Suppressor macrophage treated with lipopolysaccharide for 4 hours (primary cell): ENCODE measurements at regions not wholly inside any gene's neighbourhood (a gene's known extent, or its start where the extent isn't known, plus 50 kb on each side); places are given as distances from the start of the nearest gene placed in this dataset.
A peak's percentile ranks its signal among the peaks of the same experiment; 100 is the strongest.

Source experiments
- DNase-seq: peaks from one replicate; pipeline ENCODE4 v3.0.0-alpha.2; 2020

DNA sequence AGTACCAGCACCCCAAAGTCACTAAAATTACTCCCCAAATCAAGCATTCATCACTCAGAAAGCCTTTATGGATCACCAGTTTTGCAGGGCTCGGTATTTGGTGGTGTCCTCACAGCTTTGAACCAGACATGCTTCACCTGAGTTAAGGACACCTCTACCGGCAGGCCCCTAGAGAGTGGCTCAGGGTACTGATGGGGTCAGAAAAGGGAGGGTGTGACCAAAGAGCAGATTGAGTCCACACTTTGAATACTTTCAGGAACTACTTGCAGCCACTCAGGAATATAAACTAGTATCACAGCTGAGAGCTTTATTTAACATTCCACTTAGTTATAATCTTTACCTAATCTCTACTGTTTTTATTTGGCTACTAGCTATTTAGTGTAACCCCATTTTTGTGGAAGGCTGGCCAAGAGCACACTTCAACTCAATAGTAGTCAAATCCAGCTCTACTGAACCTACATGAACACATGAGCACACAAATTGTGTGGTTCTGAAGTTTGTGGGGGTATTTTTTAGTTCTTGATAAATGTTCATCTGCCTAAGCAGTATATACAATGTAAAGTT, 109.6 kb upstream of the SPRY1 start:
- no peak for DNase-seq

GRCh38 chr4:123288309-123289025, 108.1 kb upstream of the SPRY1 start:
- DNase-seq: no peak

GRCh38 chr4:123291329-123291728, 105.3 kb upstream of the SPRY1 start:
- no peak for DNase-seq

- no peak for DNase-seq
Observed at GRCh38 chr4:123297836-123298235, 98.8 kb upstream of the SPRY1 start.

GRCh38 chr4:123298261-123298660, 98.3 kb upstream of the SPRY1 start:
- no peak for DNase-seq

- no peak for DNase-seq
Observed at GRCh38 chr4:123298801-123299200, 97.8 kb upstream of the SPRY1 start.

GRCh38 chr4:123299212-123299691, 97.3 kb upstream of the SPRY1 start:
- DNase-seq: peak; percentile 29

DNA sequence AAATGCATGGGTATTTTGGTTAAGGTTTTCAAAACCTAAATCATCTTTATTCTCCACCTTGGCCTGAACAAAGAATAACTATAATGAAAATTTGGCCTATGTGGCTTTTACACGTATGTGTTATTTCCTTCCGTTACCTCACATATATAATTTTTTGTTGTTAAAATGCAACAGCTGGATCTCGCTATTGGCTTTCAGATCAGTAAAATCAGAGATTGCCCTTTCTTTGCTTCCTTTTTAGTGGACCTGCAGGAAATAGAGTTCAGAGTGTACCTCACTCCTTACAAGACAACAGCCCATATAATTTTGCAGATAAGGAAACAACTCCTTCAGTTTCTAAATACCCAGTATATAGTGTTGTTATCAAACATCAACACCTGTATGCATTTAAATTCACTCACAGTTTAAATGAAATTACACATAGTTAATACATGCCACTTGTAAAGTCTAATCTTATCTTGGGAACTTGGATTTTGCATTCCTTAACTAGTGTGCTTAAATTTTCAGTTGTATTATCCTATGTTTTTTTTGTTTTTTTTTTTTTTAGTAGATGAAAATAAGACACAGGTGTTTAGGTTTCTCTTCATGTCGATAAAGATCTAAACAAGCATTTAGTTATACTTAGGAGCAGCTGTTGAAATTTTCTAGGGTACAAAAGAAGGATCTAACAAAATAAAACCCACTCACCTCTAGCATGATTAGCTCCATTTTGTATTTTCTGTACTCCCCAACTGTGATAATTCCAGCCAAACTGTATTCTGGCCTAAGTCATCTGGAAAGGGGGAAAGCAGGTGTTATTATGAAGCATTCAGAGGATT, 96.2 kb upstream of the SPRY1 start:
- no peak for DNase-seq

GRCh38 chr4:123301923-123302322, 94.7 kb upstream of the SPRY1 start:
- no peak for DNase-seq

DNA sequence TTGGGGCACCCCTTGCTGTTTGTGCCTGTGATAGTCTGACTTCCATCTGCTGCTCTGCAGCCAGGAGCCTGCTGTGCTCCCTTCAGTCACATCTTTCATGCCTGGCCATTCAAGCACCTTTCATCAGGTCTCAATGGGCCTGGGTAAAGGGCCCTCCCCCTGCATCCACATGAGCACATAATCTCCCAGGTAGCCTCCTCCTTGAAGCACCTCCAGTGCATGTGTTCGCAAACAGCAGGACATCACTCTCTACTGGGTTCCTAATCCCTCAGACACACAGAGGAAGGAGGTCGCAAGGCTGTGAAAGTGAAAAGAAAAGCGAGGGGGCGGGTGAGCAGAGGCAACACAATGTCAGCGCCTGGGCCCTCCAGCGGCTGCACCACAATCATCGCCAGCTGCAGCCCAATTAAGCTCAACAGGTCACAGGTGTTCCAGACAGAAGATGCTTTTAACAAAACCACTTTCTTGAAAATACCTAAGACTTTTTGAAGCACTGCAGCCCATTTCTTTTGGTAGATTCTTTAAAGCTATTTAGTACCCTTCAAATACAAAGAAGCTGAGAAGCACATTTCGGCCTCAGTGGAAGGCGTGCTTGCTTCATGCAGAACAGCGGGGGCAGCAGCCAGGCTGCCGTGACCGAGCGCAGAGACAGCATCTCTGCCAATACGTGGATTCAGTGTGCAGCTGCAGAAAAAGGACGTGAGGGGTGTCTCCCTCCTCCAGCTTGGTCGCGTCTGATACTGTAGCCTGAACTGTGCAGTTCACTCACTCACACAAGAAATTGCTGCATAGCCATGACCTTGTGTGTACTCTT, 92.2 kb upstream of the SPRY1 start:
- DNase-seq: no peak

DNA sequence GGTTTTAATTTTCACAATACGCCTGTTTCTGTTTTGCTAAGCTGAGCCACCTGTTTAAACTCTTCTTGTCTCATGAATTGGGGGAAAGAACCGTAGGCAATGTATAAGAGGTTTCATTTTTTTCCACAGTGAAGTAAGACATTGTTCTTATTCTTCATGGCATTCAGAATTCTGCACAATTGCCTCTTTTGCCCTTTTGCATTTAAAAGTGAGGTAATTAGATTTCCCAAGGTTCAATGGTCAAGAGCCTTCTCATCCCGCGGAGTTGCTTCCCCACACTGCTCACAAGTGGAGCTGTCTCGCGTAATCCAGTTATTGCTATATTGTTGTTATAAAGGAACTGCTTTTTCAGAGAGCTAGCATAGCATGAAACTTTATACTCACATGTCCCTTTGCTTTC, 90.9 kb upstream of the SPRY1 start:
- no peak for DNase-seq

DNA sequence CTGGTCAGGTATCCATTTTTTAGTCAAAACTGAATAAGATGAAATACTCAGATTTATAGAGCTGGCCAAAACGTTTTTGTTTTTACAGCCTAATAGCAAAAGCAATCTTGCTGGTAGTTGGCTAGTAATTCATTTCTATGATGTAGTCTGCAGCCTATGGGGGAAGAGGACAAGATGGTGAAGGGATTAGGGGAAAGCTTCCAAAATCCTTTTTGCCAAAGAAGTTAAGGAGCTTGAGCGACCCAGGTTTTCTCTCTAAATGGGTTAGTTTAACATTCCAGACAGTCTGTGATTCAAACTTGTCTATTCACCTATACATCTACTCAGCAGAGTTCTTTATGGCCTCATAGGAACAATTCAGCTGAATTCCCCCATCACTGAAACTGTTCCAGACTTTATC, 89.8 kb upstream of the SPRY1 start:
- DNase-seq: no peak

DNA sequence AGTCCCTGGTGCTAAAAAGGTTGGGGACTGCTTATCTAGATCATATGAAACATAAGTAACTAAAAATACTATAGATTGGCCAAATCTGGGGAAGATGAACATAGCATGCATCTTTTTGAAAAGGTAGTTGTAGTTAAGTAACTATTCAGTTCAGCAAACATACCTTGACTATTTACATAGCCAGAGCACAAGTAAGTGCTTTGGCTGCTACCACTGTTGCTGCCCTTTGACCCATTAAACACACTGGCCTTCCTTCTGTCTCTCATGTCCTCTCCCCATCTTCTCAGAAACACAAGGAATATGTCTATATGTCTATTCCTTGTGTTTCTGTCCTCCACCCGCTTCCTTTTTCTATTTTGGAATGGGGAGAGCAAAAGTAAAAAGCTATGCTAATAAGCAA, 87.9 kb upstream of the SPRY1 start:
- no peak for DNase-seq

GRCh38 chr4:123312116-123312515, 84.5 kb upstream of the SPRY1 start:
- DNase-seq: no peak

- no peak for DNase-seq
Observed at GRCh38 chr4:123312951-123313592, 83.5 kb upstream of the SPRY1 start.

- DNase-seq: no peak
Observed at GRCh38 chr4:123315617-123316016, 81.0 kb upstream of the SPRY1 start.

- DNase-seq: no peak
Observed at GRCh38 chr4:123317211-123317610, 79.4 kb upstream of the SPRY1 start.

GRCh38 chr4:123319639-123320038, 77.0 kb upstream of the SPRY1 start:
- no peak for DNase-seq

DNA sequence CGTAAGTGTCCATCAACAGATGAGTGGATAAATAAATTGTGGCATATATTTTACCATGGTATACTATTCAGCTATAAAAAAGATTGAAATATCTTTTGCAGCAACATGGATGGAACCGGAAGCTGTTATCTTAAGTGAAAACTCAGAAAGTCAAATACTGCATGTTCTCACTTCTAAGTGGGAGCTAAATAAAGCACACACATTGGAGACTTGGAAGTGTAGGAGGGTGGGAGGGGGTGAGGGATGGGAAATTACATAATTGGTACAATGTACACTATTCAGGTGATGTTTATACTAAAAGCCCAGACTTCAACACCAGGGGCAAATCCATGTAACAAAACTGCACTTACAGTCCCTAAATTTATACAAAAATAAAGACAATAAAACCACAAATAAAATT, 72.6 kb upstream of the SPRY1 start:
- no peak for DNase-seq

DNA sequence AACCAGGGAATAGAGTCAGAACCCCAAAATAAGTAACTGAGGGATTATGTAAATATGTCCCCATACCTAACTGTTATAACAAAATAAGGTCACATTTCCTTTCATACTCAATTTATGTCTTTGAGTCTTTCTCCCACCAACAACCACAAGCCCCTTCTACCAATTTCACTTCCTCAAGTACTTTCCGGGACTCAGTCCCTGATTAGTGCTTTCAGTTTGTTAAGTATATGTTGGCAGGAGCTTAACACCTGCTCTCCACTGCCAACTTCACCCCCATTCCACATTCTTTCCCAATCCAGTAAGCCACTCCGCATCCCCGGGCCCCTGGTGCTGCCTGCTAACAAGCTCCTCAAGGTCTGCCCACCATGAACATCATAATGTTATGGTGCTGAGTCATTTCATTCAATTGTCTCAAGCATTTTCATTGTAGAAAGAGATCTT, 71.3 kb upstream of the SPRY1 start:
- peak; percentile 31 for DNase-seq

DNA sequence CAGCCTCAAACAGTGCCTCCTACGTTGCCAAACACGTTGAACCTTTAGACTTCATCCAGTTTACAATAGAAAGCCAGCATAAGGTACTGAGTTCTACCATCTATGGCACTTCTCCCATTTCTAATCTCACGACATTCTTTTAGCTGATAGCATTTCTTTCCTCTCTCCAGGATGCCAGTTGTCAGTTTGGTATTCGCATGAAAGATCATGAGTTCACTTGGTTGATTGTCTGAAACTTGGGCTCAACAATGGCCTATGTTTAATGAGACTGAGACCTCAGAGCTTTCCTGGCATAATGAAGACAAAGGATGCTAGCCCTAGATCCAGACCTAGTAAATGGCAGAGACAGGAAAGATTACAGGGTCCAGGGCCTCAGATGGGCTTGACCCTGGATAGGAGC, 69.2 kb upstream of the SPRY1 start:
- DNase-seq: no peak

DNA sequence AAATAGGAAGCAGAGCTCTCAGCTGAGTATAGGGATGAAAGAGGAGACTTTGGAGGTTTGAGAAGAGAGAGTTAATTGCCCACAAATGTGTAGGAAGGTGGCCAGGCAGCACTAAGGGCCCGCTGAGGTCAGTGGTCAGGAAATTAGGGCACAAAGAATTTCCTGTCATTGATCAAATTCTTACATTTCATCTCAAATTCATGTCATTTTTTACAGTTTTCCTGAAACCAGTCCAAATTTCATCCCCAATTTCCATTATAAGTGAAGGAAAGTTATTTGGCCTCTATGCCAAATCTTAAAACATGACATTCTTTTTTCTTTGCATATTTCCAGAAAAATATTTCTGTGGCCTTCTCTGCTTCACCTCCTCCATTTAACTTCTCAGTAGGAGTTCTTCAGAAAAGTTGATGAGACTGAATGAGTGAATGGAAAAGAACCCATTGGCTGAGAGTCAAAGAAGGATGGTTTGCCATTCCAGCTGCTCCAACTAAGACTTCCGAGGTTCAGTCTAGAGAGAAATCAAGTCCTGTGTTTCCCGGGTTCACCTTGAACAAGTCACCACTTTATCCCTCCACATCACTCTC, 68.7 kb upstream of the SPRY1 start:
- DNase-seq: no peak
